GM13976 (cell line): ENCODE measurements at regions not wholly inside any gene's neighbourhood (a gene's known extent, or its start where the extent isn't known, plus 50 kb on each side); places are given as distances from the start of the nearest gene placed in this dataset.

ENCODE experiments used
- DNase-seq: peaks from one replicate; pipeline ENCODE4 v3.0.0; 2012; ENCODE audit warnings: low spot score
- in situ Hi-C: fragments of 300-500 bp; cut with MboI; formaldehyde crosslinking; loops from one replicate; pipeline ENCODE4 v1.12.0; 2022; ENCODE audit warnings: low sequenced_read_pairs, mixed read lengths, inconsistent platforms; ENCODE audit not compliant: unreplicated experiment
- TF ChIP-seq, protein P1 (sequence below): IDR thresholded peaks from 2 replicates; pipeline ENCODE4 v1.5.1; 2012; ENCODE audit warnings: borderline replicate concordance, mild to moderate bottlenecking; ENCODE audit not compliant: insufficient read depth; ENCODE audit errors: extremely low read depth, missing control alignments, control extremely low read depth

DNA sequence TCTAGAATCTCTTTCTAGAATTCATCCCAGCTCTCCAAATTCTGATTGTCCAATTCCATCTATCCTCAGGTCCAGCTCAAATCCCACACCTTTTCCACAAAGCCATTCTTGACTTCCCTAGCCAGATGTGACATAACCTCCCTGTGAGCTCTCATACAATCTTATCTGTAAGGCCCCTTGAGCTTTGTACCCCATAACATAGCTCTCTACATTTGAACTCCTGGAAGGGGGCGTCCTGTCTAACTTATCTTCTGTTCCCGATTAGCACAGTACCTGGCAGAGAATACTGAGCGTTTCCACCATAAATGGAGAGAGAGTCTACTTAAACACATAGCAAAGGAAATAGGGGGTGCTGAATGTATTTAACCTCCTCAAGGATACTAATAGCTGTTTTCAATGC, 251.6 kb upstream of the RGMB start:
- DNase-seq = no peak
- in situ Hi-C loops = no loop called here
- TF ChIP-seq, protein P1, sequence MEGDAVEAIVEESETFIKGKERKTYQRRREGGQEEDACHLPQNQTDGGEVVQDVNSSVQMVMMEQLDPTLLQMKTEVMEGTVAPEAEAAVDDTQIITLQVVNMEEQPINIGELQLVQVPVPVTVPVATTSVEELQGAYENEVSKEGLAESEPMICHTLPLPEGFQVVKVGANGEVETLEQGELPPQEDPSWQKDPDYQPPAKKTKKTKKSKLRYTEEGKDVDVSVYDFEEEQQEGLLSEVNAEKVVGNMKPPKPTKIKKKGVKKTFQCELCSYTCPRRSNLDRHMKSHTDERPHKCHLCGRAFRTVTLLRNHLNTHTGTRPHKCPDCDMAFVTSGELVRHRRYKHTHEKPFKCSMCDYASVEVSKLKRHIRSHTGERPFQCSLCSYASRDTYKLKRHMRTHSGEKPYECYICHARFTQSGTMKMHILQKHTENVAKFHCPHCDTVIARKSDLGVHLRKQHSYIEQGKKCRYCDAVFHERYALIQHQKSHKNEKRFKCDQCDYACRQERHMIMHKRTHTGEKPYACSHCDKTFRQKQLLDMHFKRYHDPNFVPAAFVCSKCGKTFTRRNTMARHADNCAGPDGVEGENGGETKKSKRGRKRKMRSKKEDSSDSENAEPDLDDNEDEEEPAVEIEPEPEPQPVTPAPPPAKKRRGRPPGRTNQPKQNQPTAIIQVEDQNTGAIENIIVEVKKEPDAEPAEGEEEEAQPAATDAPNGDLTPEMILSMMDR = no peak

DNA sequence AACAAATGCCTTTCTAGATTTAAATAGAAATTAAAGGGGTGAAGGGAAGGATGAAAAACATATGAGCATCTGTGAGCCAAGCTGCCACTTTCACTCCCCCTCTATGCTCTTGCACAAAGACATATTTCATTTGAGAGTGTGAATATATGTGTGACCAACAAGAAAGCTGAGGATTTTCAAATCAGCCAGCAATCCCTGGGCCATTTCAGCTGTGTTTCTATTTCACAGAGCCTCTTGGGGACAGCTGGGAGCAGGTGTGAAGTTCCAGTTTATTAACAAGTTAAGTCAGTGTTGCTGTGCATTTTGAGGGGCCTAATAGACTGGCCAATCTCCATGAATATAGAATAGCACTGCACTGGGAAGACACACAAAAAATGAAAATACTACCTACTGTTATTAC, 248.7 kb upstream of the RGMB start:
- TF ChIP-seq, protein P1 = no peak
- in situ Hi-C loops = no loop called here
- DNase-seq = no peak

DNA sequence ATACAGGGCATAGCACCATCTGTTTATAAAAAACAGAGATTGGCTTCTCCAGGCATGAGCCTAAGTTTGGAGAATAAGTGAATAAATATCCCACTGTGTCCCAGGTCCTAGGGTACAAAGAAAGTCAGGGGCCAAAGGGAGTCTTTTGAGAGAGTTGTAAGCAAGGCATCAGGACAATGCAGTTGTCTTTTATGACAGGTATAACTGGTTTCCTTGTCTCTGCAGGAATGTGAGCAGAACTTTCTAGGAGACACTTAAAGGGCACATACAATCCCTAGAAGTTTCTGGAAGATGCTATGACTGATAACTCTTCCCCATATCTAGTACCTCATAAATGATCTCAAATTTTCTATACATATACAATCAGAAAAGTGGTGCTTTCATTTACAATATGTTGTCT, 245.6 kb upstream of the RGMB start:
- in situ Hi-C loops = no loop called here
- DNase-seq = no peak
- TF ChIP-seq, protein P1 = no peak

DNA sequence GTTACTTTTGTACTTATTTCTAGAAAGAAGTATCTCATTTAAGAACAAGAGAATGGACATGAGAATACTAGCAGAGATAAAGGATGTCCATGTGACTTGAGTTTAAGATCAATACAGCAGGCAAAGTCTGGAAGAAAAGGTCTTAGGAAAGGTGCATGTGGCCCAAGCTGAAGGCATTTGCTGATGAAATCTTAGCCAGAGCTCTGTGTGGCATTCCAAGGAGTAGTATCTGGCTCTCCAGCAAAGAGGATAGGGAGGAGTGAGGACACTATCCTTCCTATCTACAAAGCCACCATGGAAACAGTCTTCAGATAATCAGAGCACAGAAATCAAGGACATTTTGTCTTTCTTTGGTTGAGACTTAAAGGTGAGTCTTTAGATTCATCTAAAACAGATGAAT, 244.1 kb upstream of the RGMB start:
- in situ Hi-C loops = no loop called here
- no peak for DNase-seq

DNA sequence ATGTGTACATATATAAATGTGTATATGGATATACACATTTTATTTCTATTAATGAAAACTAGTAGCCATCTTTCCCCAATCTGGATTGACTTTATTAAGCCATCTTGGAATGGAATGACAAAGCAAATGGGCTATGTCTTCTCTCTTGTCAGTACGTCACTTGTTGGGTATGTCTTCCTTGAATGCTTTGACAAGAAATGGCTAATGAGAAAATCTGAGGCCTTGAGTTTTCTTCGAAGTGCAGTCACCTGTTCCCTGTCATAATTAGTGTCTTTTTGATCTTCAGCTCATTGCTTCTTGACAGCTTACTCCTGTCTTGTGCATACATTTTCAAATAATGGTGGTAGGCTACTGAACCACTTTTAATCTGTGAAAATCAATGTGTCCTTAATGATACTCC, 243.2 kb upstream of the RGMB start:
- no peak for DNase-seq
- in situ Hi-C loops = no loop called here
- TF ChIP-seq, protein P1 = no peak

More for the DNA sequence above, 244.1 kb upstream of the RGMB start:
- TF ChIP-seq, protein P1 = no peak

DNA sequence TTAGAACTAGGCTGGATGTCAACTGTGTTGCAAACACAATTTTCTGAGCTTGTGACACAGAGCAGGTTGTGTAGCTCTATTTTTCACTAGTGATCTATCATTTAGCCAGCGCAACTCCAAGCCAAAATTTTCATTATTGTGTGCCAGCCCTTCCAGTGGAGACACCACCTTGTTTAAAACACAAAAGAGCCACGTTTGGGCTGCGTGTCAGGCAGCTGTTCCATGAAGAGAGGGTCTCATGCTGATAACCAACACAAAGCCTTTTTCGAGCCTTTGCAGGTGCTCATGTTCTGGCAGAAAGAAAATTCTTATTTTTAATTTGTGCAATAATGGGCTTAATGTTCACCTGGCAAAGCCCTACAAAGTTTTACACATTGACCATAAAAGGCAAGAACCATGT, 237.6 kb upstream of the RGMB start:
- DNase-seq = no peak
- in situ Hi-C loops = no loop called here
- TF ChIP-seq, protein P1 = no peak

DNA sequence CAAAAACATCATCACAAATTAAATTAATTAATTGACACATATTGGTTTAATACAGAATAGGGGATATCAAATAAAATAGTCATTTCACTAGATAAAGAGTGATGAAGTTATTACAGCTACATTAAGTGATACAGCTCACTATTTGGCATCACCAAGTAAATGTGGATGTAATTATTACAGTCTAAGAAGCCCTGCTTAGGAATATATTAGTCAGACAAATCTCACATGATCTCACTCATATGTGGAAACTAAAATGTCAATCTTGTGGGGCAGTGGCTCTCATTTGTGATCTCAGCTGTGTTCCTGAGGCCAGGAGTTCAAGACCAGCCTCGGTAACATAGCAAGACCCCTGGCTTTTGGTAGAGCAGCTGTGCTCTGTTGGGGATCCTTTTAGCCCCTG, 233.4 kb upstream of the RGMB start:
- in situ Hi-C loops = no loop called here
- DNase-seq = no peak
- TF ChIP-seq, protein P1 = no peak
